ENCODE measurements at regions not wholly inside any gene's neighbourhood (a gene's known extent, or its start where the extent isn't known, plus 50 kb on each side); places are given as distances from the start of the nearest gene placed in this dataset.

DNA sequence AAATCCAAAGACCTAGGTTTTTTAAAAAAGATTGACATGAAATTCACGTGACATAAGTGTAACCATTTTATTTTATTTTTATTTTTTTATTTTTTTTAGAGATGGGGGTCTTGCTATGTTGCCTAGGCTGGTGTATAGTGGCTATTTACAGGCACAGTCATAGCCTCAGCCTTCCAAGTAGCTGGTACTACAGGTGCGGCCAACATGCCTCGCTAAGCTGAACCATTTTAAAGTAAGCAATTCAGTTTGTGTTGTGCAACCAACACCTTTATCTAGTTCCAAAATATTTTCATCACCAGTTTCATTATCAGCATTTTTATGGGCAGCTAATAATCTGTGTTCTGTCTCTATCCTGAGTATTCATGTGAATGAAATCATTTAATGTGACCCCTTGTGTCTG is 107.5 kb upstream of the ENPEP start:
- H3K9me3 ChIP-seq (ENCODE audit: control insufficient read depth, insufficient read depth, low read depth, low read length) = no peaks in the 10 kb centered on the region
- TF ChIP-seq KLF8 (tag by site-specific recombination; IDR thresholded peaks at IDR 0.05) (no peak), ZNF184 (tag by site-specific recombination; IDR thresholded peaks at IDR 0.05) (no peak), ZNF302 (tag by site-specific recombination; IDR thresholded peaks at IDR 0.05; ENCODE audit: low read depth) (no peak), ZNF596 (tag by site-specific recombination; IDR thresholded peaks at IDR 0.05) (no peak), ZSCAN16 (tag by site-specific recombination; IDR thresholded peaks at IDR 0.05) (no peak), ZNF658 (tag by site-specific recombination; IDR thresholded peaks at IDR 0.05) (no peak), ZNF660 (tag by site-specific recombination; IDR thresholded peaks at IDR 0.05) (no peak), SALL2 (tag by site-specific recombination; IDR thresholded peaks at IDR 0.05; ENCODE audit: borderline replicate concordance) (no peak), ZNF548 (tag by site-specific recombination; IDR thresholded peaks at IDR 0.05) (no peak)
- TF ChIP-seq, protein P1, sequence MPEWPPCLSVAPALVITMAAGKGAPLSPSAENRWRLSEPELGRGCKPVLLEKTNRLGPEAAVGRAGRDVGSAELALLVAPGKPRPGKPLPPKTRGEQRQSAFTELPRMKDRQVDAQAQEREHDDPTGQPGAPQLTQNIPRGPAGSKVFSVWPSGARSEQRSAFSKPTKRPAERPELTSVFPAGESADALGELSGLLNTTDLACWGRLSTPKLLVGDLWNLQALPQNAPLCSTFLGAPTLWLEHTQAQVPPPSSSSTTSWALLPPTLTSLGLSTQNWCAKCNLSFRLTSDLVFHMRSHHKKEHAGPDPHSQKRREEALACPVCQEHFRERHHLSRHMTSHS (tag by site-specific recombination; IDR thresholded peaks at IDR 0.05) = no peak
- TF ChIP-seq, protein P2, sequence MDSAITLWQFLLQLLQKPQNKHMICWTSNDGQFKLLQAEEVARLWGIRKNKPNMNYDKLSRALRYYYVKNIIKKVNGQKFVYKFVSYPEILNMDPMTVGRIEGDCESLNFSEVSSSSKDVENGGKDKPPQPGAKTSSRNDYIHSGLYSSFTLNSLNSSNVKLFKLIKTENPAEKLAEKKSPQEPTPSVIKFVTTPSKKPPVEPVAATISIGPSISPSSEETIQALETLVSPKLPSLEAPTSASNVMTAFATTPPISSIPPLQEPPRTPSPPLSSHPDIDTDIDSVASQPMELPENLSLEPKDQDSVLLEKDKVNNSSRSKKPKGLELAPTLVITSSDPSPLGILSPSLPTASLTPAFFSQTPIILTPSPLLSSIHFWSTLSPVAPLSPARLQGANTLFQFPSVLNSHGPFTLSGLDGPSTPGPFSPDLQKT (IDR thresholded peaks at IDR 0.05; ENCODE audit: borderline replicate concordance, low read depth, low read length) = no peak
- TF ChIP-seq, protein P3, sequence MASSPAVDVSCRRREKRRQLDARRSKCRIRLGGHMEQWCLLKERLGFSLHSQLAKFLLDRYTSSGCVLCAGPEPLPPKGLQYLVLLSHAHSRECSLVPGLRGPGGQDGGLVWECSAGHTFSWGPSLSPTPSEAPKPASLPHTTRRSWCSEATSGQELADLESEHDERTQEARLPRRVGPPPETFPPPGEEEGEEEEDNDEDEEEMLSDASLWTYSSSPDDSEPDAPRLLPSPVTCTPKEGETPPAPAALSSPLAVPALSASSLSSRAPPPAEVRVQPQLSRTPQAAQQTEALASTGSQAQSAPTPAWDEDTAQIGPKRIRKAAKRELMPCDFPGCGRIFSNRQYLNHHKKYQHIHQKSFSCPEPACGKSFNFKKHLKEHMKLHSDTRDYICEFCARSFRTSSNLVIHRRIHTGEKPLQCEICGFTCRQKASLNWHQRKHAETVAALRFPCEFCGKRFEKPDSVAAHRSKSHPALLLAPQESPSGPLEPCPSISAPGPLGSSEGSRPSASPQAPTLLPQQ (tag by site-specific recombination; IDR thresholded peaks at IDR 0.05) = no peak
- TF ChIP-seq, protein P4, sequence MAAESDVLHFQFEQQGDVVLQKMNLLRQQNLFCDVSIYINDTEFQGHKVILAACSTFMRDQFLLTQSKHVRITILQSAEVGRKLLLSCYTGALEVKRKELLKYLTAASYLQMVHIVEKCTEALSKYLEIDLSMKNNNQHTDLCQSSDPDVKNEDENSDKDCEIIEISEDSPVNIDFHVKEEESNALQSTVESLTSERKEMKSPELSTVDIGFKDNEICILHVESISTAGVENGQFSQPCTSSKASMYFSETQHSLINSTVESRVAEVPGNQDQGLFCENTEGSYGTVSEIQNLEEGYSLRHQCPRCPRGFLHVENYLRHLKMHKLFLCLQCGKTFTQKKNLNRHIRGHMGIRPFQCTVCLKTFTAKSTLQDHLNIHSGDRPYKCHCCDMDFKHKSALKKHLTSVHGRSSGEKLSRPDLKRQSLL (tag by site-specific recombination; IDR thresholded peaks at IDR 0.05) = no peak

DNA sequence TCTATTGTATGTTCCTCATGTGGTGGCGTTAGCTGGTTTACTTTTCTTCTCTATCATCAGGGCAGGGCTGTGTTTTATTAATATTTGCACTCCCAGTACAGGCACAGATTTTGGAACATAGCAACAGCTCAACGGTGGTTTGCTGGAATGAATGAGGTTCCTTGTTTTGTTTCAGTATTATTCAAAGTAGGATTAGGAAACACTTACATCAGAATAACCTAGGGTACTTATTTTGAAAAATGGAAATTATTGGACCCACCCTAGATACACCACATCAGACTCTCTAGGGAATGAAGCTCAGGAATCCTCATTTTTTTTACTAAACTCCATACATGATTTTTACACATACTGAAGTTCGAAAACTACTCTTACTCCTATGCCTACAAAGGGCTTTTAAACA is 108.8 kb upstream of the ENPEP start:
- CTCF ChIA-PET = interaction anchor here (0.6 kb wide), 1 partner anchor 63 kb away, joined by 3 read pairs; no protein-coding TSS in a partner anchor
- Histone ChIP-seq H3K4me1 (ENCODE audit: control insufficient read depth, insufficient read depth, low read length) (no peaks in the 10 kb centered on the region), H3K4me3 (ENCODE audit: low read depth, low read length) (no peak overlapping the region), H3K27ac (ENCODE audit: extremely low read depth, low read depth, low read length) (no peak overlapping the region), H3K9me3 (ENCODE audit: control insufficient read depth, insufficient read depth, low read depth, low read length) (no peaks in the 10 kb centered on the region), H3K36me3 (ENCODE audit: control insufficient read depth in 2 of 2, insufficient read depth in 1 of 2, low read length in 2 of 2) (no peaks in the 10 kb centered on the region)
- TF ChIP-seq ZEB2 (tag by site-specific recombination; IDR thresholded peaks at IDR 0.05) (no peak), KLF16 (tag by site-specific recombination; IDR thresholded peaks at IDR 0.05) (no peak), ZNF404 (tag by site-specific recombination; IDR thresholded peaks at IDR 0.05) (no peak), ZSCAN23 (tag by site-specific recombination; IDR thresholded peaks at IDR 0.05) (no peak), PRDM1 (tag by site-specific recombination; IDR thresholded peaks at IDR 0.05) (no peak), SETDB1 (IDR thresholded peaks at IDR 0.05; ENCODE audit: insufficient read length, low read length) (no peak), ZNF391 (tag by site-specific recombination; IDR thresholded peaks at IDR 0.05; ENCODE audit: borderline replicate concordance, low read depth) (no peak), MEIS1 (CRISPR knock-in tag; IDR thresholded peaks at IDR 0.05; ENCODE audit: borderline replicate concordance) (no peak), ZNF664 (tag by site-specific recombination; IDR thresholded peaks at IDR 0.05) (no peak), ZNF677 (tag by site-specific recombination; IDR thresholded peaks at IDR 0.05) (no peak), ZFP3 (tag by site-specific recombination; IDR thresholded peaks at IDR 0.05; ENCODE audit: low read depth) (no peak), KLF8 (tag by site-specific recombination; IDR thresholded peaks at IDR 0.05) (no peak)
- TF ChIP-seq, protein P5, sequence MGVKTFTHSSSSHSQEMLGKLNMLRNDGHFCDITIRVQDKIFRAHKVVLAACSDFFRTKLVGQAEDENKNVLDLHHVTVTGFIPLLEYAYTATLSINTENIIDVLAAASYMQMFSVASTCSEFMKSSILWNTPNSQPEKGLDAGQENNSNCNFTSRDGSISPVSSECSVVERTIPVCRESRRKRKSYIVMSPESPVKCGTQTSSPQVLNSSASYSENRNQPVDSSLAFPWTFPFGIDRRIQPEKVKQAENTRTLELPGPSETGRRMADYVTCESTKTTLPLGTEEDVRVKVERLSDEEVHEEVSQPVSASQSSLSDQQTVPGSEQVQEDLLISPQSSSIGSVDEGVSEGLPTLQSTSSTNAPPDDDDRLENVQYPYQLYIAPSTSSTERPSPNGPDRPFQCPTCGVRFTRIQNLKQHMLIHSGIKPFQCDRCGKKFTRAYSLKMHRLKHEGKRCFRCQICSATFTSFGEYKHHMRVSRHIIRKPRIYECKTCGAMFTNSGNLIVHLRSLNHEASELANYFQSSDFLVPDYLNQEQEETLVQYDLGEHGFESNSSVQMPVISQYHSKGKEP (tag by site-specific recombination; IDR thresholded peaks at IDR 0.05) = no peak
- POLR2A ChIA-PET = interaction anchor here (0.6 kb wide), 1 partner anchor 167 kb away, joined by 3 read pairs; no protein-coding TSS in a partner anchor

More for the DNA sequence above, 107.5 kb upstream of the ENPEP start:
- H3K27ac ChIP-seq (ENCODE audit: extremely low read depth, low read depth, low read length) = no peak overlapping the region
- ChIA-PET CTCF (no interaction called here), POLR2A (no interaction called here)
- no peaks in the 10 kb centered on the region for H3K4me1 ChIP-seq (ENCODE audit: control insufficient read depth, insufficient read depth, low read length)
- no peaks in the 10 kb centered on the region for H3K36me3 ChIP-seq (ENCODE audit: control insufficient read depth in 2 of 2, insufficient read depth in 1 of 2, low read length in 2 of 2)
- no peak overlapping the region for H3K4me3 ChIP-seq (ENCODE audit: low read depth, low read length)
